ENCODE measurements at regions not wholly inside any gene's neighbourhood (a gene's known extent, or its start where the extent isn't known, plus 50 kb on each side); places are given as distances from the start of the nearest gene placed in this dataset.
A peak's percentile ranks its signal among the peaks of the same experiment; 100 is the strongest.

DNA sequence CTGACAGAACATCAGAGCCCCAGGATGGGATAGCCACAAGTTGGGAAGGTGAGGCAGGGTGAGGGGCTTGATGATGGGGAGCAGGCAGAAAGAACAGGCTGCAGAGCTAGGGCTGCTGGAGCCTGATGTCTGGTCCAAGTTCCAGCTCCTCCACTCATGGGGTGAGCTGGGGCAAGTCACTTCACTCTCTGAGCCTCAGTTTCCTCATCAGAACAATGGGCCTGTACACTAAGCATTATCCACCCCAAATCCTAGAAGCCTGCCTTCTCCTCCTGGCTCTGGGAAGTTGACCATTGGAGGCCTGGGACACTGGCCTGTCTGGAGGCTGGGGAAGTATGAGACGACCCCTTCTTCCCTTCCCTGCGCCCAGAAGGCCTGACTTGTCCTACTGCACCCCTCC, 51.8 kb upstream of the PSD2 start:
- H3K9me3 ChIP-seq: no peaks in the 10 kb centered on the region
- H3K4me3 ChIP-seq: no peak overlapping the region

DNA sequence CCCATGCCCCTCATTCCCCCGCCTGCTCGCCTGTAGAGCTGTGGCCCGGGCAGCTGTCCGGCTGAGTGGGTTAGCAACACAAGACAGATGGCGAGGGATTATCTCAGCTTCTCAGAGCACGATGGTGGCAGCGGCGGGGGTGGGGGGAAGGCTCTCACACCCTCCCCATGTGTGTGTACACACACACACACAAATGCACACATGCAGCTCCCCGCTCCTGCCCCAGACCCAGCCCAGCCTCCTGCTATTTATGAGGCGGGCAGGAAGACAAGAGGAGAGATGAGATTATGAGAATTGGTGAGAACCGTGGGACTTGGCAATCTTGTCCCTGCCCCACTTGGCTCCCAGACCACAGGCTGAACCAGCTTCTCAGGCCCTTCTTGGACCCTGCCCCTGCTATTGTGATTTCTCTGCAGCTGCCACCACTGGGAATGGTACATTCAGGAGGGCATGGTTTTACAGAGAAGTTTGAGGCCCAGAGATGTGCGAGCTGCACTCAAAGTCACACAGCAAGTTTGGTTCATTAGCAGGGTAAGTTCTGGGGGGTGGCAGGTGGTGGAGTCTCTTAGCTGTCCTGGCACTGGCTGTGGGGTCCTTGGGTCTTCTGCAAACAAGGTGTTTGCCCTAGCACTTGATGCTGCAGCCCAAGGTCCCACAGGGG, 51.0 kb upstream of the PSD2 start:
- intact Hi-C loops (cut with DNase I): no loop called here
- Histone ChIP-seq H3K4me3 (no peak overlapping the region), H3K27ac (no peak overlapping the region), H3K9me3 (no peaks in the 10 kb centered on the region), H3K27me3 (ENCODE audit: low read depth) (peaks cover 40% of the 10 kb centered on the region), H3K4me1 (peaks cover 33% of the 10 kb centered on the region), H3K36me3 (no peaks in the 10 kb centered on the region)
- TF ChIP-seq, protein P1, sequence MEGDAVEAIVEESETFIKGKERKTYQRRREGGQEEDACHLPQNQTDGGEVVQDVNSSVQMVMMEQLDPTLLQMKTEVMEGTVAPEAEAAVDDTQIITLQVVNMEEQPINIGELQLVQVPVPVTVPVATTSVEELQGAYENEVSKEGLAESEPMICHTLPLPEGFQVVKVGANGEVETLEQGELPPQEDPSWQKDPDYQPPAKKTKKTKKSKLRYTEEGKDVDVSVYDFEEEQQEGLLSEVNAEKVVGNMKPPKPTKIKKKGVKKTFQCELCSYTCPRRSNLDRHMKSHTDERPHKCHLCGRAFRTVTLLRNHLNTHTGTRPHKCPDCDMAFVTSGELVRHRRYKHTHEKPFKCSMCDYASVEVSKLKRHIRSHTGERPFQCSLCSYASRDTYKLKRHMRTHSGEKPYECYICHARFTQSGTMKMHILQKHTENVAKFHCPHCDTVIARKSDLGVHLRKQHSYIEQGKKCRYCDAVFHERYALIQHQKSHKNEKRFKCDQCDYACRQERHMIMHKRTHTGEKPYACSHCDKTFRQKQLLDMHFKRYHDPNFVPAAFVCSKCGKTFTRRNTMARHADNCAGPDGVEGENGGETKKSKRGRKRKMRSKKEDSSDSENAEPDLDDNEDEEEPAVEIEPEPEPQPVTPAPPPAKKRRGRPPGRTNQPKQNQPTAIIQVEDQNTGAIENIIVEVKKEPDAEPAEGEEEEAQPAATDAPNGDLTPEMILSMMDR (IDR thresholded peaks at IDR 0.05): no peak
- ATAC-seq (no peak), DNase-seq (no peak)

More for the DNA sequence above, 51.8 kb upstream of the PSD2 start:
- ATAC-seq (no peak), DNase-seq (no peak)
- H3K36me3 ChIP-seq: no peaks in the 10 kb centered on the region
- peaks cover 33% of the 10 kb centered on the region for H3K4me1 ChIP-seq
- TF ChIP-seq, protein P1 (IDR thresholded peaks at IDR 0.05): no peak
- no peak overlapping the region for H3K27ac ChIP-seq
- intact Hi-C loops (cut with DNase I): no loop called here
- peaks cover 34% of the 10 kb centered on the region for H3K27me3 ChIP-seq (ENCODE audit: low read depth)

DNA sequence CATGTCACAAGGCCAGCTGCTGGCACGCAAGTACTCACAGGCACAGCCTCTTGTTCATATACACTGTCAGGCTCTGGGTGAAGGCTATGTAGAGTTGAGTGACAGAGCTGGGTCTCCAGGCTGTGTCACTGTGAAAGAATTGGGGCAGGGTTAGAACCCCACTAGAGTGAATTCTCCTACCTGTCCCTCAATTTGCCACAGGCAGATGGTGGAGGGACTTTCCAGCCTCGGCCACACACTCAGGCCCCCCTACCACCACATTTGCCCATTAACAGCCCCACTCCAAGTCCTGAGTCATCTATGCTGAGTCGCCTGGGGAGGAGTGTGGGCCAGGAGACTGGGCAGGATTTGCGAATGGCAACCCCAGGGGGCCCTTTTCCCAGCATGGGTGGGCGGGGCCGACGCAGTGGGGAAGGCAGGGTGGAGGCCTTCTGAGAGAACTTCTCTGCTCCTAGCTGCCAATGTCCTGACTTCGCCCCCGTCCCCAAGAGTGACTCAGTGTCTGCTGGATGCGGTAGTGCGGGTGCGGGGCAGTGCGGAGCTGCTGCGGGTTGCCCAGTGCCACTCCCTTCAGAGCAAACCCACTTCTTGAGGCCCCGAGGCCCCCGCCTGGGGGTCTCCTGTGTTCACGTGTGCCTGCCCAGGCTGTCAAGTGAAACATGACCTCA, 50.3 kb upstream of the PSD2 start:
- ATAC-seq: peak in 1 of 2 donors; percentile 30
- Histone ChIP-seq H3K36me3 (no peaks in the 10 kb centered on the region), H3K27ac (no peak overlapping the region), H3K4me3 (no peak overlapping the region), H3K9me3 (no peaks in the 10 kb centered on the region), H3K4me1 (peaks cover 33% of the 10 kb centered on the region), H3K27me3 (ENCODE audit: low read depth) (peaks cover 45% of the 10 kb centered on the region)
- TF ChIP-seq, protein P1 (IDR thresholded peaks at IDR 0.05): no peak
- no peak for DNase-seq
- intact Hi-C loops (cut with DNase I): no loop called here

DNA sequence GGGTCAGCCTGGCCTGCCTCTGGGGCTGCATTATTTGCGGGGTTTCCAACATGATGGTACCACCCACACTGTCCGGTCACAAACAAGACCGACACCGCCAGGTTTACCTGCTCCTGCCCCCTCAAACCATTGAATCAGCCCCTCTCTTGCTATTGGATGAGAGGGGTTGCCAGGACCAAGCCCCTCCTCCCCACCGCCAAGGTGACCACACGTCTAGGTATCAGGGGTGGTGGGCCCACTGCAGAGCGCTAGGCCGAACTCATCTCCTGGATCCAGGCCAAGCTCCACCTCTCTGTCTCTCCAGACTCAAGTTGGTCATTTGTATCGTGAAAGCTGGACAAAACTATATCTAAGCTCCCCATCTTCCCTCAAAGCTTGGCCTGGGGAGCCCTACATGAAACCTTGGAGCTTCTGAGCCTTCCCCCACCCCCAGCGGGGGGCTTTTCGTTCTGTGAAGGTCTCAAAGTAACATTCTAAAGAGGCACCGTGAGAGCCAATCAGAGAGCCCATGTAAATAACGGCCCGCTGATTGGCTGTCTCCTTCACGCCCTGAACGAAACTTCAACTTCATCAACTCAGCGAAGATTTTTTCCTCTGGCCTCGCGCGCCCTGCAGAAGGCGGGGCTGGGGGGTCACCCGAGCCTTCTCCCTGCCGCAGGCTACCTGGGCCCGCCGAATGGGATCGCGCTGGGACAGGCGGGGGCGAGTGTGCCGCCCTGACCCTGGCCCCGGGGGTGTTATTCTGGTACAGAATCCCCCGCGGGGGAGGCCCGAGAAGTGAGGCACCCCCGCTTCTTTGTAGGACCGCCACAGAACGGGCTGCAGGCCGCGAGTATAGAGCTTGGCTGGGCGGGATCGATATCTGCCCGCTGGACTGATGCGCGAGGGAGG, 49.6 kb upstream of the PSD2 start:
- DNase-seq (peak; percentile 56), ATAC-seq (peak; percentile 44 to 70)
- no peaks in the 10 kb centered on the region for H3K9me3 ChIP-seq
- H3K36me3 ChIP-seq: no peaks in the 10 kb centered on the region
- peaks cover 45% of the 10 kb centered on the region for H3K27me3 ChIP-seq (ENCODE audit: low read depth)
- no peak overlapping the region for H3K27ac ChIP-seq
- peaks cover 33% of the 10 kb centered on the region for H3K4me1 ChIP-seq
- intact Hi-C loops (cut with DNase I): no loop called here
- TF ChIP-seq, protein P1 (IDR thresholded peaks at IDR 0.05): no peak
- H3K4me3 ChIP-seq: peak overlapping the region; percentile 53

All from lower lobe of right lung (tissue), 2 donors.